Spleen (tissue), 11 donors: ENCODE measurements at regions not wholly inside any gene's neighbourhood (a gene's known extent, or its start where the extent isn't known, plus 50 kb on each side); places are given as distances from the start of the nearest gene placed in this dataset.
"Not testable (repeated sequence)": the region's sequence is repeated elsewhere in the genome, so short reads cannot be mapped to it uniquely, and the experiment has no call there.

Source experiments
- DNase-seq: peaks from one replicate; pipeline ENCODE4 v3.0.0-alpha.2; 2020
- H3K27ac ChIP-seq, 8 donors: fragments of 200-600 bp; sonication (generic) in 7 of 8; 1 replicate in 4 of 8; 2 replicates in 4 of 8; pipeline versions ENCODE4 v1.5.0 to v1.8.0; 2016 to 2021; ENCODE audit warnings: inconsistent platforms in 4 of 8, mild to moderate bottlenecking in 4 of 8, moderate library complexity in 1 of 8
- H3K27me3 ChIP-seq, 7 donors: fragments of 200-600 bp; sonication (generic) in 6 of 7; replicated peaks in 1 of 7; 1 replicate in 4 of 7; 2 replicates in 3 of 7; pipeline versions ENCODE4 v1.5.0 to v1.8.0; 2016 to 2021; ENCODE audit warnings: inconsistent platforms in 3 of 7, mild to moderate bottlenecking in 1 of 7
- H3K36me3 ChIP-seq, 6 donors: fragments of 200-600 bp; sonication (generic) in 5 of 6; 1 replicate in 4 of 6; 2 replicates in 2 of 6; pipeline versions ENCODE4 v1.5.0 to v1.8.0; 2016 to 2021; ENCODE audit warnings: inconsistent platforms in 2 of 6
- H3K4me1 ChIP-seq, 6 donors: fragments of 200-600 bp; sonication (generic) in 5 of 6; 1 replicate in 3 of 6; 2 replicates in 3 of 6; pipeline versions ENCODE4 v1.5.0 to v1.8.0; 2016 to 2021; ENCODE audit warnings: inconsistent platforms in 3 of 6
- H3K4me3 ChIP-seq, 8 donors: fragments of 200-600 bp; sonication (generic) in 7 of 8; 1 replicate in 4 of 8; 2 replicates in 4 of 8; pipeline versions ENCODE4 v1.5.0 to v1.8.0; 2016 to 2021; ENCODE audit warnings: inconsistent platforms in 4 of 8, mild to moderate bottlenecking in 4 of 8, moderate library complexity in 2 of 8
- H3K9me3 ChIP-seq, 8 donors: fragments of 200-600 bp; sonication (generic) in 7 of 8; 1 replicate in 4 of 8; 2 replicates in 4 of 8; pipeline versions ENCODE4 v1.5.0 to v1.8.0; 2016 to 2021; ENCODE audit warnings: inconsistent platforms in 4 of 8
- POLR2A ChIP-seq, 3 donors: fragments of 450-650 bp; IDR thresholded peaks; one replicate each; pipeline ENCODE4 v1.5.1; 2017; ENCODE audit warnings: antibody characterized with exemption in 3 of 3, mild to moderate bottlenecking in 1 of 3
- POLR2AphosphoS5 ChIP-seq, 3 donors: sonication (generic); formaldehyde crosslinking; IDR thresholded peaks; one replicate each; pipeline ENCODE4 v1.5.1; 2017; ENCODE audit warnings: antibody characterized with exemption in 3 of 3
- WGBS, 5 donors: extraction: QIAGEN DNeasy Blood & Tissue Kit in 3 of 5; methylation state at CpG; one replicate each; pipeline versions ENCODE4 v1.1.5 to v1.1.7; 2013 to 2018; 5-methylcytosine and 5-hydroxymethylcytosine counted together
- intact Hi-C: fragments of 100-400 bp; cut with DNase I; formaldehyde crosslinking; loops from one replicate; pipeline ENCODE4 v1.15.0; 2023; ENCODE audit warnings: low total_unique reads
- TF ChIP-seq, protein P1 (sequence below), 11 experiments: fragments of 200-600 bp in 7 of 11; fragments of 450-650 bp in 4 of 11; sonication (generic) in 4 of 11; IDR thresholded peaks in 8 of 11; conservative IDR thresholded peaks in 3 of 11; 1 replicate in 7 of 11; 2 replicates in 4 of 11; pipeline versions ENCODE4 v1.4.0 to v1.8.0; 2016 to 2021; ENCODE audit warnings: antibody characterized with exemption in 11 of 11, inconsistent platforms in 4 of 11, mild to moderate bottlenecking in 1 of 11
- donor health status: healthy with polysubstance abuse.
- donor health status: DM: no; HTN: no; CAD: no; lungs with moderate emphysema.
- donor health status: DM: no; HTN: no; CAD: no.
- donor health status: Bipolar disorder and iron deficiency.
- donor health status: healthy.
- donor health status: DM: no; HTN: no; CAD: no.
- donor health status: DM: yes; HTN: yes; CAD: no.

DNA sequence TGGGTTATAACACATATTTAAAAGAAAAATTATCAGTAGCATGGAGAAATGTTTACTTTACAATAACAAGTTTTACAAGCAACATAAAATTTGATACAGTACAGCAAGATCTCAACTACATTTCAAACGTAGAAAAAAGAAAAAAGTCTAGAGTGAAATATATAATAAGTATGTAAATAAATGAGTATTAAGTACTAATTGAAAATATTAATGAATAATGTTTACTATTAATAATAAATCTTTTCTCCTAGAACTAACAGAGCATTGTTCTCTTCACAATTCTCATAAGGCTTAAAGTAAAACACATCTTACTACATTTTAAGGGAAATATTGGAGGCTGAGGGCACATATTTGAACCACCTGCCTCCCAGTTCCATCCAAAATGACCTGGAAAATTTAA, 72.1 kb downstream of the TMEM212 start:
- no peak for DNase-seq
- TF ChIP-seq, protein P1, sequence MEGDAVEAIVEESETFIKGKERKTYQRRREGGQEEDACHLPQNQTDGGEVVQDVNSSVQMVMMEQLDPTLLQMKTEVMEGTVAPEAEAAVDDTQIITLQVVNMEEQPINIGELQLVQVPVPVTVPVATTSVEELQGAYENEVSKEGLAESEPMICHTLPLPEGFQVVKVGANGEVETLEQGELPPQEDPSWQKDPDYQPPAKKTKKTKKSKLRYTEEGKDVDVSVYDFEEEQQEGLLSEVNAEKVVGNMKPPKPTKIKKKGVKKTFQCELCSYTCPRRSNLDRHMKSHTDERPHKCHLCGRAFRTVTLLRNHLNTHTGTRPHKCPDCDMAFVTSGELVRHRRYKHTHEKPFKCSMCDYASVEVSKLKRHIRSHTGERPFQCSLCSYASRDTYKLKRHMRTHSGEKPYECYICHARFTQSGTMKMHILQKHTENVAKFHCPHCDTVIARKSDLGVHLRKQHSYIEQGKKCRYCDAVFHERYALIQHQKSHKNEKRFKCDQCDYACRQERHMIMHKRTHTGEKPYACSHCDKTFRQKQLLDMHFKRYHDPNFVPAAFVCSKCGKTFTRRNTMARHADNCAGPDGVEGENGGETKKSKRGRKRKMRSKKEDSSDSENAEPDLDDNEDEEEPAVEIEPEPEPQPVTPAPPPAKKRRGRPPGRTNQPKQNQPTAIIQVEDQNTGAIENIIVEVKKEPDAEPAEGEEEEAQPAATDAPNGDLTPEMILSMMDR (IDR thresholded peaks at IDR 0.05 in 8 of 11, conservative IDR thresholded peaks at IDR 0.05 in 3 of 11) = no peak
- TF ChIP-seq POLR2A (IDR thresholded peaks at IDR 0.05) (no peak), POLR2AphosphoS5 (IDR thresholded peaks at IDR 0.05) (no peak)
- Histone ChIP-seq H3K27ac (no peak overlapping the region), H3K4me1 (no peaks in the 10 kb centered on the region), H3K9me3 (peaks cover 0 to 11% (median 2%) of the 10 kb centered on the region in 8 donors), H3K4me3 (no peak overlapping the region), H3K27me3 (no peaks in the 10 kb centered on the region), H3K36me3 (no peaks in the 10 kb centered on the region)
- 56 to 74% (median 73%) methylated on average over 1 of the region's 1 CpG for WGBS, 5 donors
- intact Hi-C loops = no loop called here

DNA sequence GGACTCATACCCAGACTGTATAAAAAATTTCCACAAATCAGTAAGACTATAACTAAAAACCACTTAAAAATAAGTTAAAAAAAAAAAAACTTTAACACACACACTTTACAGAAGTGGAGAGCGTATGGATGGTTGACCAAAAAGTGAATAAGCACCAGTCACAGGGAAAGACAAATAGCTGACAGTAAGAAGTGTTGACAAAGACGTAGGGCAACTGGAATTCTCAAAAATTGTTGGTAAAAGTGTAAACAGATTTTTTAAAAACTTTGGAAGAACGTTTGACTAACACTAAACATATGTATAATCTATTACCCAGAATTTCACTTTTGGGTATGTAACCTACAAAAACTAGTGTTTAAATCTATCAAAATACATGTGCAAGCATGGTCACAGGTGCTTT, 73.7 kb downstream of the TMEM212 start:
- Histone ChIP-seq H3K36me3 (no peaks in the 10 kb centered on the region), H3K4me1 (no peaks in the 10 kb centered on the region), H3K9me3 (peaks cover 0 to 18% (median 3%) of the 10 kb centered on the region in 8 donors), H3K27me3 (no peaks in the 10 kb centered on the region), H3K4me3 (no peak overlapping the region), H3K27ac (no peak overlapping the region)
- intact Hi-C loops = no loop called here
- 81 to 92% (median 83%) methylated on average over 3 of the region's 3 CpGs for WGBS, 5 donors
- no peak for TF ChIP-seq POLR2A (IDR thresholded peaks at IDR 0.05)
- TF ChIP-seq, protein P1 (IDR thresholded peaks at IDR 0.05 in 8 of 11, conservative IDR thresholded peaks at IDR 0.05 in 3 of 11) = no peak
- no peak for TF ChIP-seq POLR2AphosphoS5 (IDR thresholded peaks at IDR 0.05)
- DNase-seq = no peak

DNA sequence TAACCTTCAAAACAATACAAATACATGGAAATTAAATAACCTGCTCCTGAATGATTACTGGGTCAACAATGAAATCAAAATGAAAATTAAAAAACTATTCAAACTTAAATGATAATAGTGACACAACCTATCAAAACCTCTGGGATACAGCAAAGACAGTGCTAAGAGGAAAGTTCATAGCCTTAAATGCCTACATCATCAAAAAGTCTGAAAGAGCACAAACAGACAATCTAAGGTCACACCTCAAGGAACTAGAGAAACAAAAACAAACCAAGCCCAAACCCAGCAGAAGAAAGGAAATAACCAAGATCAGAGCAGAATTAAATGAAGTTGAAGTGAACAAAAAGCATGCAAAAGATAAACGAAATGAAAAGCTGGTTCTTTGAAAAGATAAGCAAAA, 79.5 kb downstream of the TMEM212 start:
- H3K27ac ChIP-seq, H3K4me1 ChIP-seq, DNase-seq, H3K36me3 ChIP-seq, H3K4me3 ChIP-seq, intact Hi-C loops, H3K27me3 ChIP-seq: not testable (repeated sequence)
- H3K9me3 ChIP-seq = peaks cover 0 to 43% (median 24%) of the 10 kb centered on the region in 8 donors
- WGBS, 5 donors = 71 to 87% (median 79%) methylated on average over 1 of the region's 1 CpG

DNA sequence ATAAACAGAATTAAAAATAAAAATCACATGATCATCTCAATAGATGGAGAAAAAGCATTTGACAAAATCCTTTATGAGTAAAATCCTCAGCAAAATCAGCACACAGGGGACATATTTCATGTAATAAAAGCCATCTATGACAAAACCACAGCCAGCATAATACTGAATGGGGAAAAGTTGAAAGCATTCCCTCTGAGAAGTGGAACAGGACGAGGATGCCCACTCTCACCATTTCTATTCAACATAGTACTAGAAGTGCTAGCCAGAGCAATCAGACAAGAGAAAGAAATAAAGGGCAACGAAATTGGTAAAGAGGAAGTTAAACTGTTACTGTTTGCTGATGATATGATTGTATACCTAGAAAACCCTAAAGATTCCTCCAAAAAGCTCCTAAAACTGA, 80.5 kb downstream of the TMEM212 start:
- H3K27ac ChIP-seq, H3K27me3 ChIP-seq, intact Hi-C loops, DNase-seq, H3K4me1 ChIP-seq, H3K36me3 ChIP-seq, H3K4me3 ChIP-seq: not testable (repeated sequence)
- WGBS, 5 donors = 67 to 89% (median 78%) methylated on average over 2 of the region's 2 CpGs
- H3K9me3 ChIP-seq = peaks cover 0 to 43% (median 24%) of the 10 kb centered on the region in 8 donors

DNA sequence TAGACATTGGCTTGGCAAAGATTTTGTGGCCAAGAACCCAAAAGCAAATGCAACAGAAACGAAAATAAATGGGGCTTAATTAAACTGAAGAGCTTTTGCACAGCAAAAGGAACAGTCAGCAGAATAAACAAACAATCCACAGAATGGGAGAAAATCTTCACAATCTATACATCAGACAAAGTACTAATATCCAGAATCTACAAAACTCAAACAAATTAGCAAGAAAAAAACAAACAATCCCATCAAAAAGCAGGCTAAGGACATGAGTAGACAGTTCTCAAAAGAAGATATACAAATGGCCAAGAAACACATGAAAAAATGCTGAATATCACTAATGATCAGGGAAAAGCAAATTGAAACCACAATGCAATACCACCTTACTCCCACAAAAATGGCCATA, 81.7 kb downstream of the TMEM212 start:
- peaks cover 0 to 43% (median 24%) of the 10 kb centered on the region in 8 donors for H3K9me3 ChIP-seq
- H3K27me3 ChIP-seq, H3K27ac ChIP-seq, H3K4me1 ChIP-seq, H3K36me3 ChIP-seq, DNase-seq, H3K4me3 ChIP-seq, intact Hi-C loops: not testable (repeated sequence)
- WGBS, 5 donors = 65 to 91% (median 83%) methylated on average over 1 of the region's 1 CpG

DNA sequence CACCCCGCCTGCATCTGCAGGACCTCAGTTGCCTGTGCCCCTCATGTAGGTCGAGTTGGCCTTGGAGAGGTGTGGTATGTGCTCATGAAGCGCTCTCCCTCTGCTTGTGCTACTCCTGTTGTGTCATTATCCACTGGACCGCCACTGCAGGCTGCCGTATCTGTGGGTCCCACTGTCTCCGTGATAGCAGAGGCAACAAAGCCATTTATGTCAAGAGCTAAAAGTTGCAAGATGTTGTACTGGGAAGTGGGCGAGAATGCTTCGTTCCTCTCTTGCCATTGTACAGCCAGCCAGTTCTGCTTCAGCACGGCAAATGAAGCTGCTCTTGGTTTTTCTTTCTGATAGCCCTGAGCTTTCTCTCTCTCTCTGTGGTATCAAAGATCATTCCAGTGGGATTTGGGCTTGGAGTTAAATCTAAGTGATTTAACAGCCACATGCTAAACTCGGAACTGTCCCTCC, 89.0 kb downstream of the TMEM212 start:
- intact Hi-C loops = no loop called here
- no peaks in the 10 kb centered on the region for H3K27me3 ChIP-seq
- no peaks in the 10 kb centered on the region for H3K36me3 ChIP-seq
- no peak for DNase-seq
- no peak overlapping the region for H3K27ac ChIP-seq
- TF ChIP-seq, protein P1 (IDR thresholded peaks at IDR 0.05 in 8 of 11, conservative IDR thresholded peaks at IDR 0.05 in 3 of 11) = no peak
- no peak for TF ChIP-seq POLR2AphosphoS5 (IDR thresholded peaks at IDR 0.05)
- TF ChIP-seq POLR2A (IDR thresholded peaks at IDR 0.05) = no peak
- 76 to 90% (median 78%) methylated on average over 10 of the region's 10 CpGs for WGBS, 5 donors
- no peaks in the 10 kb centered on the region for H3K9me3 ChIP-seq
- peaks cover 0 to 12% (median 0%) of the 10 kb centered on the region in 6 donors for H3K4me1 ChIP-seq
- H3K4me3 ChIP-seq = no peak overlapping the region
